Upper lobe of right lung (tissue), 1 donor: ENCODE measurements at regions not wholly inside any gene's neighbourhood (a gene's known extent, or its start where the extent isn't known, plus 50 kb on each side); places are given as distances from the start of the nearest gene placed in this dataset.

Experiments
- ATAC-seq: fragments of 200-7000 bp; cut with Tn5 transposase; one replicate; pipeline ENCODE4 v1.9.1; 2020; ENCODE audit warnings: mild to moderate bottlenecking, moderate library complexity
- DNase-seq: peaks from one replicate; pipeline ENCODE4 v3.0.0-alpha.2; 2020
- H3K27ac ChIP-seq: fragments of 200-600 bp; one replicate; pipeline ENCODE4 v1.8.0; 2022
- H3K27me3 ChIP-seq: fragments of 200-600 bp; one replicate; pipeline ENCODE4 v1.8.0; 2022; ENCODE audit warnings: mild to moderate bottlenecking
- H3K36me3 ChIP-seq: fragments of 200-600 bp; one replicate; pipeline ENCODE4 v1.8.0; 2022
- H3K4me1 ChIP-seq: fragments of 200-600 bp; one replicate; pipeline ENCODE4 v1.8.0; 2022
- H3K4me3 ChIP-seq: fragments of 200-600 bp; one replicate; pipeline ENCODE4 v1.8.0; 2022; ENCODE audit warnings: mild to moderate bottlenecking
- H3K9me3 ChIP-seq: fragments of 200-600 bp; one replicate; pipeline ENCODE4 v1.8.0; 2022
- CTCF ChIP-seq: fragments of 200-600 bp; IDR thresholded peaks from one replicate; pipeline ENCODE4 v1.8.0; 2022; ENCODE audit warnings: antibody characterized with exemption
- intact Hi-C: fragments of 100-400 bp; cut with DNase I; formaldehyde crosslinking; loops from one replicate; pipeline ENCODE4 v1.11.0; 2022
- donor health status: DM: no; HTN: yes; CAD: no; lungs with severe emphysema.

- intact Hi-C loops: no loop called here
- Histone ChIP-seq H3K27ac (no peak overlapping the region), H3K27me3 (peaks cover 9% of the 10 kb centered on the region), H3K4me1 (no peaks in the 10 kb centered on the region), H3K36me3 (no peaks in the 10 kb centered on the region), H3K4me3 (no peak overlapping the region), H3K9me3 (no peaks in the 10 kb centered on the region)
- ATAC-seq (no peak), DNase-seq (no peak)
- no peak for TF ChIP-seq CTCF
Measured at GRCh38 chr6:125539892-125540291, 209.5 kb upstream of the HEY2 start.

DNA sequence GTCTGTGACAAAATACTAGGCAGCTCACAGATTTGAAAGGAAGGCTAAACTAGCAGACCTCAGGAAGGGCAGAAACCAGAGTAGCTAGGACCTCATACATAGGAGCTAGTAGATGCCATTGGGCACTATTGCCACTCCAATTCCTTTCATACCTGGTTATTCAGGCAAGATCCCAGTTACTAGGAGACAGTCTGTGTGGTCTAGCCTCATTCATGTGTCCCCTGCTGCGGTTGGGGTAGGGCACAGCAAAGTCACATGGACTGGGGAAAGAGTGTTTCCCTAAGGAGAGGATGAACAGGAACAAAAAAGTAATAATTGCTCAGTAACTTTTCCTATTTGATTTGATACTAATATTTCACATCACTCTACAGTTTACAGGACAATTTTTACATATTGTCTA, 204.6 kb upstream of the HEY2 start:
- Histone ChIP-seq H3K4me3 (no peak overlapping the region), H3K4me1 (no peaks in the 10 kb centered on the region), H3K27me3 (no peaks in the 10 kb centered on the region), H3K36me3 (no peaks in the 10 kb centered on the region), H3K27ac (no peak overlapping the region), H3K9me3 (no peaks in the 10 kb centered on the region)
- TF ChIP-seq CTCF: no peak
- no peak for DNase-seq
- intact Hi-C loops: no loop called here
- ATAC-seq: no peak

DNA sequence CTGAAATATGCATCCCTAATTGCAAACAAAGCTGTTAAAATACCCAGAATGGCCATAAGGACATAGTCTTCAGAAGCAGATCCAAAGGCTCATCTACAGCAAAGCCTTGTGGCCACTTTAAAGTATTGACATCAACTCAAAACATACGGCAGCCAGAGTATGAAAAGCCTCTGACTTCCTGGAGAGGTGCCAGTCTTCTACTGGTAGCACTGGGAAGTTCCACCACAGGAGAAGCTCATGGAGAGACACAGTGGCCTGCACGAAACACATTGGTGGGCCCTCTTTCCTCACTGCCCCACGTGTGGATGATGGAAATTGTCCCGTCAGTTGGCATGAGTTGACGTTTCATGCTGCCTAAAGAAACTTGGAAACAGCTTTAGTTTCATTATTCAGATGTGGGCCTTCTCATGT, 202.6 kb upstream of the HEY2 start:
- Histone ChIP-seq H3K4me3 (no peak overlapping the region), H3K4me1 (no peaks in the 10 kb centered on the region), H3K9me3 (no peaks in the 10 kb centered on the region), H3K27ac (no peak overlapping the region), H3K36me3 (no peaks in the 10 kb centered on the region), H3K27me3 (no peaks in the 10 kb centered on the region)
- intact Hi-C loops: no loop called here
- no peak for ATAC-seq
- TF ChIP-seq CTCF: peak; percentile 9
- DNase-seq: no peak

- DNase-seq (no peak), ATAC-seq (no peak)
- no peaks in the 10 kb centered on the region for H3K27me3 ChIP-seq
- no peak overlapping the region for H3K4me3 ChIP-seq
- TF ChIP-seq CTCF: no peak
- no peak overlapping the region for H3K27ac ChIP-seq
- intact Hi-C loops: no loop called here
- H3K4me1 ChIP-seq: no peaks in the 10 kb centered on the region
- no peaks in the 10 kb centered on the region for H3K36me3 ChIP-seq
- H3K9me3 ChIP-seq: no peaks in the 10 kb centered on the region
Measured at GRCh38 chr6:125547381-125547780, 202.1 kb upstream of the HEY2 start.

GRCh38 chr6:125549202-125549884, 200.1 kb upstream of the HEY2 start:
- no peak for DNase-seq
- no peak for TF ChIP-seq CTCF
- H3K36me3 ChIP-seq: no peaks in the 10 kb centered on the region
- peaks cover 5% of the 10 kb centered on the region for H3K27me3 ChIP-seq
- no peaks in the 10 kb centered on the region for H3K4me1 ChIP-seq
- H3K4me3 ChIP-seq: no peak overlapping the region
- H3K9me3 ChIP-seq: no peaks in the 10 kb centered on the region
- intact Hi-C loops: no loop called here
- H3K27ac ChIP-seq: no peak overlapping the region
- no peak for ATAC-seq

GRCh38 chr6:125550892-125551291, 198.5 kb upstream of the HEY2 start:
- DNase-seq (no peak), ATAC-seq (no peak)
- H3K9me3 ChIP-seq: no peaks in the 10 kb centered on the region
- H3K36me3 ChIP-seq: no peaks in the 10 kb centered on the region
- no peaks in the 10 kb centered on the region for H3K4me1 ChIP-seq
- no peak overlapping the region for H3K4me3 ChIP-seq
- peaks cover 5% of the 10 kb centered on the region for H3K27me3 ChIP-seq
- intact Hi-C loops: no loop called here
- TF ChIP-seq CTCF: no peak
- no peak overlapping the region for H3K27ac ChIP-seq
